Endothelial cell of umbilical vein (primary cell): ENCODE measurements at regions not wholly inside any gene's neighbourhood (a gene's known extent, or its start where the extent isn't known, plus 50 kb on each side); places are given as distances from the start of the nearest gene placed in this dataset.

Experiments
- BruUV-seq: library from RNA; stranded (reverse); fragments of 400-500 nt; replicated peaks from 2 replicates; lab custom pipeline; 2021; lab: Mats Ljungman, UMichigan
- CTCF ChIA-PET: fragments of 300-600, 350-600 bp; sonication (Branson Sonifier 250); formaldehyde crosslinking; loops from one replicate; lab custom pipeline; 2021; ENCODE audit warnings: antibody characterized with exemption, inconsistent platforms; lab: Charles Lee
- POLR2A ChIA-PET: fragments of 300-600, 350-600 bp; sonication (Branson Sonifier 250); formaldehyde crosslinking; loops from one replicate; lab custom pipeline; 2021; ENCODE audit warnings: antibody characterized with exemption, inconsistent platforms; lab: Charles Lee
- DNase-seq: peaks from one replicate; pipeline ENCODE4 v3.0.0-alpha.2; 2011; ENCODE audit warnings: low read depth, low spot score
- FAIRE-seq: peaks from 2 replicates; lab custom pipeline; 2011; peaks lifted over from hg19 to GRCh38; lab: Jason Lieb, UNC
- H2AFZ ChIP-seq: 2 replicates; pipeline ENCODE4 v1.6.0; 2012; ENCODE audit warnings: low read depth, low read length, control low read depth, inconsistent platforms
- H3K27ac ChIP-seq: 2 replicates; pipeline ENCODE4 v1.5.1; 2011; ENCODE audit warnings: low read depth, mild to moderate bottlenecking, control low read depth, low read length, moderate library complexity; ENCODE audit not compliant: insufficient read depth
- H3K27me3 ChIP-seq, 2 experiments: 2 replicates each; pipeline versions ENCODE4 v1.6.0 to v1.6.1; 2011; ENCODE audit warnings: low read length in 2 of 2, mixed read lengths in 1 of 2; ENCODE audit not compliant: control insufficient read depth in 2 of 2, insufficient read depth in 2 of 2
- H3K36me3 ChIP-seq, 2 experiments: 2 replicates in 1 of 2; 3 replicates in 1 of 2; pipeline ENCODE4 v1.5.1; 2011; ENCODE audit warnings: low read length in 2 of 2, mild to moderate bottlenecking in 1 of 2, moderate library complexity in 1 of 2; ENCODE audit not compliant: control insufficient read depth in 2 of 2, insufficient read depth in 2 of 2; ENCODE audit errors: extremely low read depth in 1 of 2
- H3K4me1 ChIP-seq: 3 replicates; pipeline ENCODE4 v1.5.1; 2011; ENCODE audit warnings: mild to moderate bottlenecking, low read length; ENCODE audit not compliant: control insufficient read depth, insufficient read depth; ENCODE audit errors: extremely low read depth
- H3K4me2 ChIP-seq: 2 replicates; pipeline ENCODE4 v1.6.1; 2011; ENCODE audit warnings: low read length, control low read depth, mixed read lengths; ENCODE audit not compliant: insufficient read depth
- H3K4me3 ChIP-seq, 3 experiments: fragments of 200-600 bp in 1 of 3; sonication (generic), shearing (Covaris generic) in 1 of 3; replicated peaks in 1 of 3; 2 replicates each; pipeline ENCODE4 v1.5.1; 2011 to 2016; ENCODE audit warnings: control low read depth in 3 of 3, low read length in 3 of 3, mild to moderate bottlenecking in 2 of 3, inconsistent platforms in 1 of 3, low read depth in 1 of 3, moderate library complexity in 1 of 3; ENCODE audit not compliant: insufficient read depth in 1 of 3
- H3K79me2 ChIP-seq: 2 replicates; pipeline ENCODE4 v1.6.0; 2012; ENCODE audit warnings: low read length, inconsistent platforms; ENCODE audit not compliant: control insufficient read depth, insufficient read depth
- H3K9ac ChIP-seq: replicated peaks from 2 replicates; pipeline ENCODE3; 2011; ENCODE audit warnings: low read length, control low read depth; ENCODE audit not compliant: insufficient read depth; ENCODE audit errors: extremely low read depth
- H3K9me1 ChIP-seq: replicated peaks from 3 replicates; pipeline ENCODE4 v1.6.0; 2011; ENCODE audit warnings: mild to moderate bottlenecking, low read length; ENCODE audit not compliant: control insufficient read depth, insufficient read depth; ENCODE audit errors: extremely low read depth
- H3K9me3 ChIP-seq: replicated peaks from 2 replicates; pipeline ENCODE4 v1.5.1; 2012; ENCODE audit warnings: low read length, inconsistent platforms; ENCODE audit not compliant: control insufficient read depth, insufficient read depth
- H4K20me1 ChIP-seq: replicated peaks from 2 replicates; pipeline ENCODE3; 2011; ENCODE audit warnings: mild to moderate bottlenecking, low read length; ENCODE audit not compliant: control insufficient read depth, insufficient read depth; ENCODE audit errors: extremely low read depth
- EZH2 ChIP-seq: IDR thresholded peaks from 2 replicates; pipeline ENCODE4 v1.6.1; 2012; ENCODE audit warnings: borderline replicate concordance, low read depth, mild to moderate bottlenecking, moderate library complexity, low read length, inconsistent platforms; ENCODE audit not compliant: severe bottlenecking
- FOS ChIP-seq: IDR thresholded peaks from 2 replicates; pipeline ENCODE4 v1.6.1; 2011; ENCODE audit warnings: mild to moderate bottlenecking, low read length, moderate library complexity, borderline replicate concordance; ENCODE audit not compliant: insufficient read depth
- GATA2 ChIP-seq: IDR thresholded peaks from 2 replicates; pipeline ENCODE4 v1.7.0; 2011; ENCODE audit warnings: low read depth, mild to moderate bottlenecking, moderate library complexity, mixed read lengths, low read length; ENCODE audit not compliant: insufficient read length, insufficient read depth
- JUN ChIP-seq: IDR thresholded peaks from 2 replicates; pipeline ENCODE4 v1.6.1; 2011; ENCODE audit warnings: borderline replicate concordance, low read depth; ENCODE audit not compliant: insufficient read length, insufficient read depth
- MYC ChIP-seq: IDR thresholded peaks from one replicate; pipeline ENCODE4 v1.6.1; 2011; ENCODE audit warnings: mild to moderate bottlenecking, low read depth, low read length
- POLR2A ChIP-seq: IDR thresholded peaks from 2 replicates; pipeline ENCODE4 v1.6.1; 2012; ENCODE audit warnings: low read depth, mild to moderate bottlenecking, control low read depth, low read length
- POLR2AphosphoS5 ChIP-seq: IDR thresholded peaks from 2 replicates; pipeline ENCODE4 v1.6.1; 2012; ENCODE audit warnings: low read depth, mild to moderate bottlenecking, control low read depth, low read length, moderate library complexity; ENCODE audit not compliant: insufficient read depth
- dilution Hi-C: fragments of 300-500 bp; cut with MboI; formaldehyde crosslinking; loops from one replicate; pipeline ENCODE4 v1.15.0; 2019; ENCODE audit warnings: low sequenced_read_pairs; ENCODE audit not compliant: extremely low pct_ligation_motif_present
- intact Hi-C: fragments of 100-400 bp; cut with micrococcal nuclease; formaldehyde crosslinking; loops from one replicate; pipeline ENCODE4 v1.10.0; 2022
- TF ChIP-seq, protein P1 (sequence below), 2 donors: IDR thresholded peaks; 1 replicate in 1 of 2; 2 replicates in 1 of 2; pipeline ENCODE4 v1.5.1; 2011; ENCODE audit warnings: low read length in 2 of 2, mild to moderate bottlenecking in 2 of 2, moderate library complexity in 2 of 2, control low read depth in 1 of 2, inconsistent platforms in 1 of 2, low read depth in 1 of 2; ENCODE audit not compliant: insufficient read depth in 1 of 2; ENCODE audit errors: extremely low read depth in 1 of 2
- TF ChIP-seq, protein P2 (sequence below): IDR thresholded peaks from 2 replicates; pipeline ENCODE4 v1.6.1; 2011; ENCODE audit not compliant: insufficient read depth, insufficient read length

DNA sequence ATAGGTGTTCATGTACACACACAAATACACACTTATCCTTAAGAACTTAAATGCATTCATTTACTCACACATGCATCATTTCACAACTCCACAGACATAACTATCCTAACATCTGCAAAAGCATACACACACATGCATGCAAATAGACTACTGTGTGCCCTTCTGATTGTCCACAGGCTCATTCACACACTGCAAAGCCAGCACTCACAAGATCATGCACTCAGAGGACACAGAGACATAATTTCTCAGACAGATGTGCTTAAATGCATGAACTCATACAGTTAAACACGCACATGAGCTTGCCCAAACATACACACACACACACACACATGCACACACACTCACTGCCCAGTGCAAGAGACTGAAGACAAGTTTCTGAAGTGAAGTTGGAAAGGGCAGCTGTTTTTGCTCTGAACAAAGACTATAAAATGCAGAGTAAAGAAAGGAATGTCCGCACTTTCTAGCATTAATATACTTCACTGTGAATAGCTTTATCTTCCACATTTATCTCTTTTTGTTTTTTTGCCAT lies 1018.0 kb upstream of the HS3ST1 start:
- Histone ChIP-seq H2AFZ (no peak overlapping the region), H3K9ac (no peak overlapping the region), H4K20me1 (no peaks in the 10 kb centered on the region), H3K4me2 (no peak overlapping the region), H3K27me3 (peaks cover 0 to 2% of the 10 kb centered on the region in 2 experiments), H3K79me2 (no peaks in the 10 kb centered on the region), H3K36me3 (no peaks in the 10 kb centered on the region), H3K4me1 (no peaks in the 10 kb centered on the region), H3K9me1 (no peaks in the 10 kb centered on the region), H3K27ac (no peak overlapping the region), H3K9me3 (no peaks in the 10 kb centered on the region), H3K4me3 (no peak overlapping the region)
- FAIRE-seq = no peak
- no TSS peak for BruUV-seq
- no peak for TF ChIP-seq JUN
- TF ChIP-seq, protein P1, sequence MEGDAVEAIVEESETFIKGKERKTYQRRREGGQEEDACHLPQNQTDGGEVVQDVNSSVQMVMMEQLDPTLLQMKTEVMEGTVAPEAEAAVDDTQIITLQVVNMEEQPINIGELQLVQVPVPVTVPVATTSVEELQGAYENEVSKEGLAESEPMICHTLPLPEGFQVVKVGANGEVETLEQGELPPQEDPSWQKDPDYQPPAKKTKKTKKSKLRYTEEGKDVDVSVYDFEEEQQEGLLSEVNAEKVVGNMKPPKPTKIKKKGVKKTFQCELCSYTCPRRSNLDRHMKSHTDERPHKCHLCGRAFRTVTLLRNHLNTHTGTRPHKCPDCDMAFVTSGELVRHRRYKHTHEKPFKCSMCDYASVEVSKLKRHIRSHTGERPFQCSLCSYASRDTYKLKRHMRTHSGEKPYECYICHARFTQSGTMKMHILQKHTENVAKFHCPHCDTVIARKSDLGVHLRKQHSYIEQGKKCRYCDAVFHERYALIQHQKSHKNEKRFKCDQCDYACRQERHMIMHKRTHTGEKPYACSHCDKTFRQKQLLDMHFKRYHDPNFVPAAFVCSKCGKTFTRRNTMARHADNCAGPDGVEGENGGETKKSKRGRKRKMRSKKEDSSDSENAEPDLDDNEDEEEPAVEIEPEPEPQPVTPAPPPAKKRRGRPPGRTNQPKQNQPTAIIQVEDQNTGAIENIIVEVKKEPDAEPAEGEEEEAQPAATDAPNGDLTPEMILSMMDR (IDR thresholded peaks at IDR 0.05; ENCODE audit: extremely low read depth in 1 of 2, insufficient read depth in 1 of 2, low read depth in 1 of 2, low read length in 2 of 2) = no peak
- TF ChIP-seq, protein P2, sequence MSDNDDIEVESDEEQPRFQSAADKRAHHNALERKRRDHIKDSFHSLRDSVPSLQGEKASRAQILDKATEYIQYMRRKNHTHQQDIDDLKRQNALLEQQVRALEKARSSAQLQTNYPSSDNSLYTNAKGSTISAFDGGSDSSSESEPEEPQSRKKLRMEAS = no peak
- no peak for TF ChIP-seq FOS
- no peak for TF ChIP-seq EZH2
- TF ChIP-seq POLR2A = no peak
- no peak for TF ChIP-seq GATA2
- TF ChIP-seq MYC = no peak
- TF ChIP-seq POLR2AphosphoS5 = no peak
- ChIA-PET CTCF (no interaction called here), POLR2A (no interaction called here)
- DNase-seq = no peak
- dilution Hi-C loops (no loop called here), intact Hi-C loops (no loop called here)
